Fibroblast of the aortic adventitia (primary cell): ENCODE measurements at regions not wholly inside any gene's neighbourhood (a gene's known extent, or its start where the extent isn't known, plus 50 kb on each side); places are given as distances from the start of the nearest gene placed in this dataset.
A peak's percentile ranks its signal among the peaks of the same experiment; 100 is the strongest.
"Not testable (repeated sequence)": the region's sequence is repeated elsewhere in the genome, so short reads cannot be mapped to it uniquely, and the experiment has no call there.

Experiments used
- DNase-seq: peaks from one replicate; pipeline ENCODE4 v3.0.0-alpha.2; 2010; ENCODE audit warnings: low read depth
- H3K4me3 ChIP-seq: 2 replicates; pipeline ENCODE4 v1.5.1; 2011; ENCODE audit warnings: low read depth, mild to moderate bottlenecking, control low read depth, low read length, moderate library complexity
- TF ChIP-seq, protein P1 (sequence below): IDR thresholded peaks from 2 replicates; pipeline ENCODE4 v1.5.1; 2011; ENCODE audit warnings: mild to moderate bottlenecking, low read length, control low read depth, inconsistent platforms; ENCODE audit not compliant: insufficient read depth

DNA sequence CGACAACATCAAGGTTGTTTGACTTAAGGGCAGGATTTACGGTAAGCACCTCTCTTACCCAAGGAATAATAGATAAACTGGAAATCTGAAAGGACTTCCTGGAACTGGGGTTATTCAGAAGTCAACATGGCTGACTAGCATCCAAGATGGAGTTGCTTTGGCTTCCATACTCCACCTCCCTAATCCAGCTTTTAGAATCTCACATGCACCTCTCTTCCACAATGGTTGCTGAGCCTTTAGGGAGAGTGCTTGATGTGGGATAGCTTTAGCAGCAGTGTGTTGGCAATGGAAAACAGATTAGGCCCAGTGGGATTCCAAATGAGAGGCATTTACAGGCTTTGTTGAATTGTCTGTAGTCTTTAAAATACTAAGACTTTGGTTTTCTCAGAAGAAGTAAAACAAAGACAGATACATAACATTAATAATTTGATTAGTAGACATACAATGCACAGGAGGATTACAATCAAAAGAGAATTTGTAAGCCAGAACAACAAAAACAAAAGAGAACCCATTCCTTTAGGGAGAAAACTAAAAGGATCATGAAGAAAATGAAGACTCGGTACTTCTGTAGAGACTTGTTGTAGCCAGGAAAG is 222.0 kb downstream of the HS3ST3B1 start:
- no peak overlapping the region for H3K4me3 ChIP-seq
- DNase-seq, result no peak
- TF ChIP-seq, protein P1, sequence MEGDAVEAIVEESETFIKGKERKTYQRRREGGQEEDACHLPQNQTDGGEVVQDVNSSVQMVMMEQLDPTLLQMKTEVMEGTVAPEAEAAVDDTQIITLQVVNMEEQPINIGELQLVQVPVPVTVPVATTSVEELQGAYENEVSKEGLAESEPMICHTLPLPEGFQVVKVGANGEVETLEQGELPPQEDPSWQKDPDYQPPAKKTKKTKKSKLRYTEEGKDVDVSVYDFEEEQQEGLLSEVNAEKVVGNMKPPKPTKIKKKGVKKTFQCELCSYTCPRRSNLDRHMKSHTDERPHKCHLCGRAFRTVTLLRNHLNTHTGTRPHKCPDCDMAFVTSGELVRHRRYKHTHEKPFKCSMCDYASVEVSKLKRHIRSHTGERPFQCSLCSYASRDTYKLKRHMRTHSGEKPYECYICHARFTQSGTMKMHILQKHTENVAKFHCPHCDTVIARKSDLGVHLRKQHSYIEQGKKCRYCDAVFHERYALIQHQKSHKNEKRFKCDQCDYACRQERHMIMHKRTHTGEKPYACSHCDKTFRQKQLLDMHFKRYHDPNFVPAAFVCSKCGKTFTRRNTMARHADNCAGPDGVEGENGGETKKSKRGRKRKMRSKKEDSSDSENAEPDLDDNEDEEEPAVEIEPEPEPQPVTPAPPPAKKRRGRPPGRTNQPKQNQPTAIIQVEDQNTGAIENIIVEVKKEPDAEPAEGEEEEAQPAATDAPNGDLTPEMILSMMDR, result no peak

DNA sequence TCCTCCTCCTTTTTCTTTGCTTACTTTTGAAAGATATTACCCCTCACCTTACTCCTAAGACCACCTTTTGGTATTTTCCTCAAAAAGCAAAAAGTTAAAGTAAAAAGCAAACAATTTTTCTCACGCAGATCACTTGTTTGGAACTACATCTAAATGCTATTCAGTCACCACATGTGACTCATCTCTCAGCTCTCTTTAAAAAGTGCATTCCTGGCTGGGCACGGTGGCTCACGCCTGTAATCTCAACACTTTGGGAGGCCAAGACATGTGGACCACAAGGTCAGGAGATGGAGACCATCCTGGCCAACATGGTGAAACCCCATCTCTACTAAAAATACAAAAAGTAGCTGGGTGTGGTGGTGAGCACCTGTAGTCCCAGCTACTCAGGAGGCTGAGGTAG is 218.0 kb downstream of the HS3ST3B1 start:
- H3K4me3 ChIP-seq, DNase-seq: not testable (repeated sequence)

DNA sequence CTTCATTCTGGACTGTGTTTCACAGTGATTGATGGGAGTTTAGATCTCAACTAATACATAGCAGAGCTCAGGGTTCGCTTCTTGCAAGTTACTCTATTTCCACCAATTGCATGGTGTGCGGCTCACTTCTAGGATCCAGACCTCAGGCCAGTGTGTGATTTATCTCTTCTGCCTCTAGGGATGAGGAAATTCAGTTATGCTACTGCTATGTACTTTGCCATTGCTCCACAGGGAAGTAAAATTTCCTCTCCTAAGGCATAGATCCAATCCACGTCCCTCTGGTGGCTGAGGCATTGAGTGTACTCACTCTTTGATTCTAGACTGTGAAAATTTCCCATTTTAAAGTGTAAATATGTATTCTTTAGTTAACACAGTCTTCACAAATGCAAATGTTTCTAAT is 214.1 kb downstream of the HS3ST3B1 start:
- peak; percentile 3 for DNase-seq

DNA sequence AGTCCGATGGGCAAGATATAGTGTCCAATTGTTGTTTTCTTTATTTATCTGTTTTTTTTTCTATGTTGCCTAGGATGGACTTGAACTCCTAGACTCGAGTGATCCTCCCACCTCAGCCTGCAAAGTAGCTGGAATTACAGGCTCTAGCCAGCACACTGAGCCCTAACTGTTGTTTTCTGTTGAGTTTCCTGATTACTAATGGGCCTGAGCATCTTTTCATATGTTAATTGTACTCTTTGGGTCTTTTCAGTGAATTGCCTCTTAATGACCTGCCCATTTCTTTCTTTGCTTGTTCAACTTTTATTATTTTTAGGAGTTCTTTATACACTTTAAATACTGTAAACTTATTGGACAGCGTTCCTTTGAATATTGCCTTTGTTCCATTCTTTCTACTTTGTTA is 213.0 kb downstream of the HS3ST3B1 start:
- no peak for DNase-seq
- TF ChIP-seq, protein P1, result no peak
- no peak overlapping the region for H3K4me3 ChIP-seq

More for the DNA sequence above, 214.1 kb downstream of the HS3ST3B1 start:
- TF ChIP-seq, protein P1, result no peak
- H3K4me3 ChIP-seq, result no peak overlapping the region

DNA sequence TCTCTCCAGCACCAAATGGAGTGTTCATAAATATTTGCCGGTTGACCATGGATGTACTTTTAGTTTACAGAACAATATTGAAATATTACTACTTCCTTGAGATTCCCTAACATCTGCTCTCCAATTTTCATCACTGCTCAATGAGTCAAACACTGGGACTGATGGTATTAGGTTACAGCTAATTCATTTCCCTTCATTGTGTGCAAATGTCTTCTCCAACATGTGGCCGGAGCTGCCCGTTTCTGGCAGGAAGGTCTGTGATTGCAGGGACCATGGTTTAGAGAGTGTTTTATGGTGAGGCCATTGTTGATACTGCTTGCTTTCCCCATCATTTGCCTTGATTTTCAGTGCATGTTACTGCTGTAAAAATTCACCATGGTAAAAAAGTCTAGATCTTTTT is 209.3 kb downstream of the HS3ST3B1 start:
- no peak for DNase-seq
- H3K4me3 ChIP-seq, result no peak overlapping the region
- TF ChIP-seq, protein P1, result no peak

DNA sequence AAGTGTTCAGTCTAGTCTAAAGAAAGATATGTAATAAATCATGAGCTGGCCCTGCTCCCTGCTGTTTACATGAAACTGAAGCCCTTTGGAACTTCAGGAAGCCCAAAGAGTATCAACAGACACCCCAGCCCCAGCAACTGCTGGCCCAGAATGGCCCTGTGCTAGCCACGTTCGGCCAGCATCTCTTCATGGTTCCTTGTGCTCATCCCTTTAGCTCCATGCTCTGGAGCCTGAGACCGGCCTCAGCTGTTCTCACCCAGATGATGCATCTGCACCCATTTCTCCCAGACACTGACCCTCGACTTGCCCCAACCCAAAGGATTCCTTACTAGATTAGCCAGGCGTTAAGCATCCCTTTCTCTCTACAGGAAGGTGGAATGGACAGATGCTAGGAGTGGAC is 207.3 kb downstream of the HS3ST3B1 start:
- TF ChIP-seq, protein P1, result no peak
- DNase-seq, result no peak
- no peak overlapping the region for H3K4me3 ChIP-seq

DNA sequence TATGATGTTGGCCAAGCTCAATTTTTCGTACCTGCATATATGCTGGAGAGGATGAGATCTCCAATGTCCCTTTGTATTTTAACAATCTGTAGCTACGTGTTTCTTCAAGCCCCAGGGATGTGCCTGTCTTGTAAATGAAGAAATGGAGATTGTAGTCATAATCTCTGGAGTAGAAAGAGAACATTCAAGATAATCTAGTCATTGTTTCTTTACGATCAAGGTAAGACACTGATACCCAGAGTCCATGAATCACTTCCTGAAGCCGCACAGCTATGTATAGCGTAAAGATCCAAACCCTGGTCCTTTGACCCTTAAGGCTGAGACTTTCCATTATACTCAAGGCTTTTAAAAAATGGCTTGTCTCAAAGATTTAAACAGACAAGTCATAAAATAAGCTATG is 205.5 kb downstream of the HS3ST3B1 start:
- TF ChIP-seq, protein P1, result no peak
- H3K4me3 ChIP-seq, result no peak overlapping the region
- no peak for DNase-seq
